ENCODE measurements at regions not wholly inside any gene's neighbourhood (a gene's known extent, or its start where the extent isn't known, plus 50 kb on each side); places are given as distances from the start of the nearest gene placed in this dataset.

DNA sequence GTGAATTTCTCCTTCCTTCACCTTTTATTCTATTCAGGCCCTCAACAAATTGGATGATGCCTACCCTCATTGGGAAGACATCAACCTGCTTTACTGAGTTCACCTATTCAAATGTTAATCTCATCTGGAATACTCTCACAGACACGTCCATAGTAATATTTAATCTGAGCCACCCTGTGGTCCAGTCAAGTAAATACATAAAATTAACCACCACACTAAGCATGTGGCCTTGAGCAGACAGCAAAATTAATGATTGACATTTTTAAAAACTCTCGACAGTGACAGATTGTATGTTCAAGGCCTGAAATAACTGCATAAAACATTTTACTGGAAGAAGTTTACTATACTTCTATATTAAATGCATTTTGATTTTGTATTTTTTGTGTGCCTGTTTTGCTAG is 540.6 kb upstream of the GCFC2 start:
- Mint-ChIP-seq H3K4me1 (ENCODE audit: low read depth, unreplicated experiment) (no peaks in the 10 kb centered on the region), H3K27me3 (ENCODE audit: unreplicated experiment) (no peaks in the 10 kb centered on the region), H3K27ac (ENCODE audit: unreplicated experiment) (no peak overlapping the region), H3K9me3 (ENCODE audit: low read depth, unreplicated experiment) (peaks cover 3% of the 10 kb centered on the region), H3K4me3 (ENCODE audit: low read depth, unreplicated experiment) (no peak overlapping the region), H3K36me3 (ENCODE audit: insufficient read depth, unreplicated experiment) (no peaks in the 10 kb centered on the region)
- BruUV-seq (replicated peaks): no TSS peak
- CTCF ChIA-PET: no interaction called here
- intact Hi-C loops (cut with micrococcal nuclease; ENCODE audit: unreplicated experiment): no loop called here
- TF ChIP-seq, protein P1, sequence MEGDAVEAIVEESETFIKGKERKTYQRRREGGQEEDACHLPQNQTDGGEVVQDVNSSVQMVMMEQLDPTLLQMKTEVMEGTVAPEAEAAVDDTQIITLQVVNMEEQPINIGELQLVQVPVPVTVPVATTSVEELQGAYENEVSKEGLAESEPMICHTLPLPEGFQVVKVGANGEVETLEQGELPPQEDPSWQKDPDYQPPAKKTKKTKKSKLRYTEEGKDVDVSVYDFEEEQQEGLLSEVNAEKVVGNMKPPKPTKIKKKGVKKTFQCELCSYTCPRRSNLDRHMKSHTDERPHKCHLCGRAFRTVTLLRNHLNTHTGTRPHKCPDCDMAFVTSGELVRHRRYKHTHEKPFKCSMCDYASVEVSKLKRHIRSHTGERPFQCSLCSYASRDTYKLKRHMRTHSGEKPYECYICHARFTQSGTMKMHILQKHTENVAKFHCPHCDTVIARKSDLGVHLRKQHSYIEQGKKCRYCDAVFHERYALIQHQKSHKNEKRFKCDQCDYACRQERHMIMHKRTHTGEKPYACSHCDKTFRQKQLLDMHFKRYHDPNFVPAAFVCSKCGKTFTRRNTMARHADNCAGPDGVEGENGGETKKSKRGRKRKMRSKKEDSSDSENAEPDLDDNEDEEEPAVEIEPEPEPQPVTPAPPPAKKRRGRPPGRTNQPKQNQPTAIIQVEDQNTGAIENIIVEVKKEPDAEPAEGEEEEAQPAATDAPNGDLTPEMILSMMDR (IDR thresholded peaks at IDR 0.05; ENCODE audit: unreplicated experiment): no peak
- DNase-seq: no peak

DNA sequence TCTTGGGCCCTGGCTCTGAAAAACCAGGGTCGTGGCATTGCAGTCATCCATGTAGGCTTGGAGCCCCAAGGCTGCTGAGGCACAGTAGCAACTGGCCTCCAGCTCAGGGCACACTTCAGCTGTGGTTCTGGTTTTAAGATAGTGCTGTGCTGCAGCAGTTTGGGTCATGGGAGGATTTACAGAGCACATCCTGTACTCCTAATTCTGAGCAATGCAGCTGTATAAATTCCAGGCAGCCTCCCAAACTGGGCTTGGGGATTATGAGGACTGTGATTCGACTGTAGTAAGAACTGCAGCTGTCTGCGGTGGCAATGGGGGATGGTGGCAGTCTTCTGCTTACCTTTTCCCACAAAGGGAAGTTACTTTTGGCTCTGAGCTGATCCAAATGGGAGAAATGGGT is 536.3 kb upstream of the GCFC2 start:
- Mint-ChIP-seq H3K36me3 (ENCODE audit: insufficient read depth, unreplicated experiment) (no peaks in the 10 kb centered on the region), H3K4me3 (ENCODE audit: low read depth, unreplicated experiment) (no peak overlapping the region), H3K27ac (ENCODE audit: unreplicated experiment) (no peak overlapping the region), H3K4me1 (ENCODE audit: low read depth, unreplicated experiment) (no peaks in the 10 kb centered on the region), H3K9me3 (ENCODE audit: low read depth, unreplicated experiment) (peaks cover 5% of the 10 kb centered on the region), H3K27me3 (ENCODE audit: unreplicated experiment) (no peaks in the 10 kb centered on the region)
- intact Hi-C loops (cut with micrococcal nuclease; ENCODE audit: unreplicated experiment): no loop called here
- no TSS peak for BruUV-seq (replicated peaks)
- CTCF ChIA-PET: no interaction called here
- no peak for DNase-seq
- TF ChIP-seq, protein P1 (IDR thresholded peaks at IDR 0.05; ENCODE audit: unreplicated experiment): no peak

DNA sequence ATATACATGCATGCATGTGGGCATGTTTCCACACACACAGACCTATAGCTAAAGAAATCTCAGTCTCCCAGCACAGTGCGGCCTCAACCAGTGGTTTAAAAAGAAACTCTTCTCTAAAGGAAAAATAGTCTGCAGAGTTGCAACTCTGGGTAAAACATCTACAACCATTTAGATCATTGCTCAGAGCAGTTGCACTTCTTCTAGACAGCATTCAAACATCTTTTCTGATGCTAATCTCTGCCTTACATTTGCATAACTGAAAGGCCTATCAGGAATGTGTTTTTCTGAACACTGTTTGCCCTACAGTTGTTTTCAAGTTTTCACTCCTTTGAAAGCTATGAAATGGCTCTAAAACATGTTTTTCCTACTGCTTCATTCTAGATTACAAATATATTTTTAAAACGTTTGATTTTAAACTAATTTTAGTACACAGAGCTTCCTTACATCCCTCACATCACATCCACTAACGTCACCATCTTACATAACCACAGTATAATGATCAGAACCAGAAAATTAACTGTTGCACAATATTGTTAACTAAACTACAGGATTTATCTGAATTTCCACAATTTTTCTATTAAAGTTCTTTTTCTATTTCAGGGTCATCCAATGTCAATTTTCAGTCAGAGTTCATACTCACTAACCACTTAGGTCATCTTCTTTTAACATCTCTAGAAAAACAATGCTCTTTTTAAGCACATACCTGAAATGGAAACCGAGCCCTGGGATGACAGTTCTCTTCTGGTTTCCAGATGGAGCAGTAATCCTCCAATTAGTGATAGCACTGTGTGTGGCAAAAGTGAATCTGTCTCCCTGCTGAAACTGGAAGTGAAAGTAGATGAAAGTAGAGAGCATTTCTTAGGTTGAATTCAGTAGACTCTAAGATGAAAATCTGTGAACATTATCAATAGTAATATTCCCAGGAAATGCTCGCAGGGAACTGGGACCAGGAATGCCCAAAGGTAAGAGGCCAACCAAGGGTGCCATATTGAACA is 501.6 kb upstream of the GCFC2 start:
- Mint-ChIP-seq H3K4me3 (ENCODE audit: low read depth, unreplicated experiment) (no peak overlapping the region), H3K27me3 (ENCODE audit: unreplicated experiment) (no peaks in the 10 kb centered on the region), H3K36me3 (ENCODE audit: insufficient read depth, unreplicated experiment) (no peaks in the 10 kb centered on the region), H3K9me3 (ENCODE audit: low read depth, unreplicated experiment) (peaks cover 9% of the 10 kb centered on the region), H3K27ac (ENCODE audit: unreplicated experiment) (no peak overlapping the region), H3K4me1 (ENCODE audit: low read depth, unreplicated experiment) (no peaks in the 10 kb centered on the region)
- TF ChIP-seq, protein P1 (IDR thresholded peaks at IDR 0.05; ENCODE audit: unreplicated experiment): no peak
- CTCF ChIA-PET: no interaction called here
- intact Hi-C loops (cut with micrococcal nuclease; ENCODE audit: unreplicated experiment): no loop called here
- no peak for DNase-seq
- BruUV-seq (replicated peaks): no TSS peak

DNA sequence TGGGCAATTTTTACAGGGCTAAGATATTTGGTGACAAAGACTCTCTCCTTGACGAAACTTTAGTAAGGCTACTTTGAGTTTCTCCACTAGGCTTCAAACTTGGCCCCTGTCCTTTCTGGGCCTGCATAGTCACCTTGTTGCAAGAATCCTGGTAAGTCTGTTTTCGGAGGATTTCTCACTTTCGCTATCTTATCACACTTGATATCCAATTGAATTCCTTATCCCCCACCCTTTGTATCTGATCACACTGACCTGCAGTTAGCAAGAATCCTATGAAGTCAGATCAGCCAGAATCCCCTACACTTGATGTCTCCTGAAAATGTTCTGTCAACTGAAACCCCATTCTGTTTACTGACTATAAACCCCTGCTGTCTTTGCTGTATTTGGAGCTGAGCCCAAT is 499.8 kb upstream of the GCFC2 start:
- no peak overlapping the region for H3K4me3 Mint-ChIP-seq (ENCODE audit: low read depth, unreplicated experiment)
- CTCF ChIA-PET: no interaction called here
- TF ChIP-seq, protein P1 (IDR thresholded peaks at IDR 0.05; ENCODE audit: unreplicated experiment): no peak
- intact Hi-C loops (cut with micrococcal nuclease; ENCODE audit: unreplicated experiment): no loop called here
- no TSS peak for BruUV-seq (replicated peaks)
- no peaks in the 10 kb centered on the region for H3K36me3 Mint-ChIP-seq (ENCODE audit: insufficient read depth, unreplicated experiment)
- no peak overlapping the region for H3K27ac Mint-ChIP-seq (ENCODE audit: unreplicated experiment)
- no peak for DNase-seq
- peaks cover 9% of the 10 kb centered on the region for H3K9me3 Mint-ChIP-seq (ENCODE audit: low read depth, unreplicated experiment)
- H3K27me3 Mint-ChIP-seq (ENCODE audit: unreplicated experiment): no peaks in the 10 kb centered on the region
- H3K4me1 Mint-ChIP-seq (ENCODE audit: low read depth, unreplicated experiment): no peaks in the 10 kb centered on the region

Measured in Calu3 (cell line).